Gastrocnemius medialis (tissue), 4 donors: ENCODE measurements at regions not wholly inside any gene's neighbourhood (a gene's known extent, or its start where the extent isn't known, plus 50 kb on each side); places are given as distances from the start of the nearest gene placed in this dataset.

Source experiments
- ATAC-seq, 2 donors: fragments of 150-250 bp; one replicate each; pipeline ENCODE4 v1.9.1; 2016
- DNase-seq, 2 donors: peaks; one replicate each; pipeline ENCODE4 v3.0.0-alpha.2; 2019
- H3K27ac ChIP-seq, 4 donors: fragments of 200-600 bp; sonication (generic); 1 replicate in 1 of 4; 2 replicates in 3 of 4; pipeline ENCODE4 v1.5.1; 2016 to 2018; ENCODE audit warnings: mild to moderate bottlenecking in 2 of 4, moderate library complexity in 1 of 4
- H3K27me3 ChIP-seq, 3 donors: fragments of 200-600 bp; sonication (generic) in 2 of 3; 1 replicate in 1 of 3; 2 replicates in 2 of 3; pipeline versions ENCODE4 v1.5.1 to v1.6.0; 2016 to 2019; ENCODE audit warnings: mild to moderate bottlenecking in 1 of 3, moderate library complexity in 1 of 3
- H3K36me3 ChIP-seq, 2 donors: fragments of 200-600 bp; sonication (generic) in 1 of 2; one replicate each; pipeline ENCODE4 v1.5.1; 2017 to 2018
- H3K4me1 ChIP-seq, 2 donors: fragments of 200-600 bp; sonication (generic) in 1 of 2; one replicate each; pipeline ENCODE4 v1.5.1; 2016 to 2017; ENCODE audit warnings: mild to moderate bottlenecking in 2 of 2
- H3K4me3 ChIP-seq, 4 donors: fragments of 200-600 bp; sonication (generic) in 3 of 4; 1 replicate in 1 of 4; 2 replicates in 3 of 4; pipeline ENCODE4 v1.5.1; 2016 to 2019; ENCODE audit warnings: mild to moderate bottlenecking in 2 of 4
- H3K9me3 ChIP-seq, 3 donors: fragments of 200-600 bp; sonication (generic) in 2 of 3; 1 replicate in 1 of 3; 2 replicates in 2 of 3; pipeline ENCODE4 v1.5.1; 2016 to 2019
- POLR2A ChIP-seq, 2 donors: fragments of 450-650 bp; IDR thresholded peaks; one replicate each; pipeline ENCODE4 v1.6.1; 2017; ENCODE audit warnings: antibody characterized with exemption in 2 of 2, mild to moderate bottlenecking in 2 of 2, moderate library complexity in 2 of 2
- in situ Hi-C, 4 donors: fragments of 200-750 bp; cut with MboI; loops; one replicate each; pipeline versions ENCODE4 v1.15.0 to v1.8.0; 2017; ENCODE audit warnings: low sequenced_read_pairs in 4 of 4
- intact Hi-C: fragments of 100-400 bp; cut with DNase I; formaldehyde crosslinking; loops from one replicate; pipeline ENCODE4 v1.15.1; 2023; ENCODE audit warnings: low total_unique reads
- TF ChIP-seq, protein P1 (sequence below), 5 experiments: fragments of 450-650 bp in 3 of 5; fragments of 200-600 bp in 2 of 5; sonication (generic) in 2 of 5; IDR thresholded peaks in 4 of 5; conservative IDR thresholded peaks in 1 of 5; 1 replicate in 4 of 5; 2 replicates in 1 of 5; pipeline ENCODE4 v1.5.1; 2016 to 2019; ENCODE audit warnings: antibody characterized with exemption in 5 of 5, mild to moderate bottlenecking in 3 of 5, moderate library complexity in 3 of 5

DNA sequence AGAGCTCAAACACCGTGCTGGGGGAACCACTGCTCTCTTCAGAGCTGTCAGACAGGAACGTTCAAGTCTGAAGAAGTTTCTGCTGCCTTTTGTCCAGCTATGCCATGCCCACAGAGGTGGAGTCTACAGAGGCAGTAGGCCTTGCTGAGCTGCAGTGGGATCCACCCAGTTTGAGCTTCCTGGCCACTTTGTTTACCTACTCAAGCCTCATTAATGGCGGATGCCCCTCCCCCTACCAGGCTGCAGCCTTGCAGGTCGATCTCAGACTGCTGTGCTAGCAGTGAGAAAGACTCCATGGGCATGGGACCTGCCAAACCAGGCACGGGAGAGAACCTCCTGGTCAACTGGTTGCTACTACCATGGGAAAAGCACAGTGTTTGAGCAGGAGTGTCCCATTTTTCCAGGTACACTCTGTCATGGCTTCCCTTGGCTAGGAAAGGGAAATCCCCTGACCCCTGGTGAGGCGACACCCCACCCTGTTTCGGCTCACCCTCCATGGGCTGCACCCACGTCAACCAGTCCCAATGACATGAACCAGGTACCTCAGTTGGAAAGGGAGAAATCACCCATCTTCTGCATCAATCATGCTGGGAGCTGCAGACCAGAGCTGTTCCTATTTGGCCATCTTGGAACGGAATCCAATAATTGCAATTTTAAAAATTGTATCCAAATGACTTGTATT lies 246.9 kb upstream of the ADAMTS16 start:
- Histone ChIP-seq H3K9me3 (no peaks in the 10 kb centered on the region), H3K27me3 (no peaks in the 10 kb centered on the region), H3K36me3 (no peaks in the 10 kb centered on the region), H3K4me3 (no peak overlapping the region), H3K27ac (no peak overlapping the region), H3K4me1 (no peaks in the 10 kb centered on the region)
- in situ Hi-C loops (loop anchor here in 3 of 4 donors (25.0 kb wide), 2 partner anchors 494 to 519 kb away; partner anchors contain the start of gene ICE1 (in 2 of the 3)), intact Hi-C loops (no loop called here)
- ATAC-seq (no peak), DNase-seq (no peak)
- TF ChIP-seq POLR2A (IDR thresholded peaks at IDR 0.05) = no peak
- TF ChIP-seq, protein P1, sequence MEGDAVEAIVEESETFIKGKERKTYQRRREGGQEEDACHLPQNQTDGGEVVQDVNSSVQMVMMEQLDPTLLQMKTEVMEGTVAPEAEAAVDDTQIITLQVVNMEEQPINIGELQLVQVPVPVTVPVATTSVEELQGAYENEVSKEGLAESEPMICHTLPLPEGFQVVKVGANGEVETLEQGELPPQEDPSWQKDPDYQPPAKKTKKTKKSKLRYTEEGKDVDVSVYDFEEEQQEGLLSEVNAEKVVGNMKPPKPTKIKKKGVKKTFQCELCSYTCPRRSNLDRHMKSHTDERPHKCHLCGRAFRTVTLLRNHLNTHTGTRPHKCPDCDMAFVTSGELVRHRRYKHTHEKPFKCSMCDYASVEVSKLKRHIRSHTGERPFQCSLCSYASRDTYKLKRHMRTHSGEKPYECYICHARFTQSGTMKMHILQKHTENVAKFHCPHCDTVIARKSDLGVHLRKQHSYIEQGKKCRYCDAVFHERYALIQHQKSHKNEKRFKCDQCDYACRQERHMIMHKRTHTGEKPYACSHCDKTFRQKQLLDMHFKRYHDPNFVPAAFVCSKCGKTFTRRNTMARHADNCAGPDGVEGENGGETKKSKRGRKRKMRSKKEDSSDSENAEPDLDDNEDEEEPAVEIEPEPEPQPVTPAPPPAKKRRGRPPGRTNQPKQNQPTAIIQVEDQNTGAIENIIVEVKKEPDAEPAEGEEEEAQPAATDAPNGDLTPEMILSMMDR (IDR thresholded peaks at IDR 0.05 in 4 of 5, conservative IDR thresholded peaks at IDR 0.05 in 1 of 5) = no peak

DNA sequence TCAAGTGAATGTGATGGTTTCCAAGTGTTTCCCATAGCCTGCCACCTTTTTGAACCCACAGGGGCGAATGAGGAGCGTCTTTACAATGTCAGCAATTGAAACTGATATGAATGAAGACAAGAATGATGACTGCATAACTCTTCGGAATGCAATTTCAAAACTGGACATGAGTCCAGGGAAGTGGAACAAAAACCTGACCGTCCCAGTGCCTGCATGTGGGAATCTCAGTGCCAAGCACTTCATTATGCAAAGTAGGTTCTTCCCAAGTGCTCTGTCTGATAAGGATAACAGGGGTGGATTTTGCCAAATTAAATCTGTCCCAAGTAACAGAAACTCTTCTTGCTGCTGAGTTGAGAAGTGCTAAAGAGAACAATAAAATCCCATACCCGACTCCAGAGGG lies 243.8 kb upstream of the ADAMTS16 start:
- Histone ChIP-seq H3K4me3 (no peak overlapping the region), H3K36me3 (no peaks in the 10 kb centered on the region), H3K27me3 (peaks cover 0 to 2% (median 0%) of the 10 kb centered on the region in 3 donors), H3K4me1 (no peaks in the 10 kb centered on the region), H3K9me3 (no peaks in the 10 kb centered on the region), H3K27ac (no peak overlapping the region)
- in situ Hi-C loops (loop anchor here in 3 of 4 donors (25.0 kb wide), 2 partner anchors 491 to 516 kb away; partner anchors contain the start of gene ICE1 (in 2 of the 3)), intact Hi-C loops (no loop called here)
- DNase-seq = no peak
- TF ChIP-seq POLR2A (IDR thresholded peaks at IDR 0.05) = no peak
- TF ChIP-seq, protein P1 (IDR thresholded peaks at IDR 0.05 in 4 of 5, conservative IDR thresholded peaks at IDR 0.05 in 1 of 5) = no peak
- ATAC-seq = no peak

DNA sequence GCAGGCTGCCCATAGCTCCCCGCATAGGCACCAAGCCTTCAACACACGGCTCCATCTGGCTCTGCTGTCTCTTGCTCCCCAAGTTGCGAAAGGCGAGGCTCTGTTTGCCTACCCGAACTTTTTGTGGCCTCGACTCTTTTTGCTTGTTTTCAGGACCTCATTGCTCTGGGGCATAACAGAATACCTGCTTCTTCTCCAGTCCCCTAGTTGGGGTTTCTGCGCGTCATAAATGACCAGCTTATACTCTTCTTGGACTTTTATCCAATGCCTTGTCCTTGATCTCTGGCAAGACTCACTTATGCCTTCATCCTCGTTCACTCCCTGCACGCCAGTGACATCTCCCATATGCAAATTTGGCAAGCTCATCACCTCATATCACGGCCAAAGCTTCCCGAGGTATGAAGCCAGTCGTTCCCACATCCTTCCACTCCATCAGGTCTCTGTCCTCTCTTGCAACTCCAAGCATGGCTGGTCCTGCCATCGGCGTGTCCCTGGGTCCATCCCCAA lies 238.8 kb upstream of the ADAMTS16 start:
- Histone ChIP-seq H3K27me3 (peaks cover 0 to 2% (median 0%) of the 10 kb centered on the region in 3 donors), H3K4me1 (no peaks in the 10 kb centered on the region), H3K4me3 (no peak overlapping the region), H3K27ac (no peak overlapping the region), H3K36me3 (no peaks in the 10 kb centered on the region), H3K9me3 (no peaks in the 10 kb centered on the region)
- in situ Hi-C loops (no loop called here), intact Hi-C loops (no loop called here)
- no peak for TF ChIP-seq POLR2A (IDR thresholded peaks at IDR 0.05)
- TF ChIP-seq, protein P1 (IDR thresholded peaks at IDR 0.05 in 4 of 5, conservative IDR thresholded peaks at IDR 0.05 in 1 of 5) = no peak
- DNase-seq (no peak), ATAC-seq (no peak)

DNA sequence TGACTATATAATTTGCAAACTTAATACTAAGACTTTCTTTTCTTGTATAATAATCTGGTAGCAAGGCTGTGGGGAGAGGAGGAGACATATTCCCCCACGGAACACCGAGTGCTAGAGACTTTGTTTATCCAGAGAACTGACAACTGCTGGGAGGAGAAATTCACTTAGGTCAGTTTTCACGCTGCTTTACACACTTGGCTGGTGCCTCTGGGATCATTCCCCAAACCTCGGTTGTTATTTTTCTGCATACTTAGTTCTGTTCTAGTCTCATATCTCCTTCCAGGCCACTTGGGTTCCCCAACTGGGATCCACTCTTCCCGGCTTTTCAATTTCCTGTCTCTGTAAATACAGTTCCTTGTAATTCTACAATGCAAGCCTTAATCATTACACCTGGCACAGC lies 238.2 kb upstream of the ADAMTS16 start:
- no peaks in the 10 kb centered on the region for H3K36me3 ChIP-seq
- ATAC-seq = no peak
- no peak for DNase-seq
- H3K27me3 ChIP-seq = peaks cover 0 to 2% (median 0%) of the 10 kb centered on the region in 3 donors
- no peak overlapping the region for H3K27ac ChIP-seq
- H3K9me3 ChIP-seq = no peaks in the 10 kb centered on the region
- intact Hi-C loops (no loop called here), in situ Hi-C loops (no loop called here)
- TF ChIP-seq, protein P1 (IDR thresholded peaks at IDR 0.05 in 4 of 5, conservative IDR thresholded peaks at IDR 0.05 in 1 of 5) = no peak
- no peak for TF ChIP-seq POLR2A (IDR thresholded peaks at IDR 0.05)
- H3K4me1 ChIP-seq = peaks cover 0 to 2% of the 10 kb centered on the region in 2 donors
- H3K4me3 ChIP-seq = no peak overlapping the region
